ENCODE measurements at regions not wholly inside any gene's neighbourhood (a gene's known extent, or its start where the extent isn't known, plus 50 kb on each side); places are given as distances from the start of the nearest gene placed in this dataset.

DNA sequence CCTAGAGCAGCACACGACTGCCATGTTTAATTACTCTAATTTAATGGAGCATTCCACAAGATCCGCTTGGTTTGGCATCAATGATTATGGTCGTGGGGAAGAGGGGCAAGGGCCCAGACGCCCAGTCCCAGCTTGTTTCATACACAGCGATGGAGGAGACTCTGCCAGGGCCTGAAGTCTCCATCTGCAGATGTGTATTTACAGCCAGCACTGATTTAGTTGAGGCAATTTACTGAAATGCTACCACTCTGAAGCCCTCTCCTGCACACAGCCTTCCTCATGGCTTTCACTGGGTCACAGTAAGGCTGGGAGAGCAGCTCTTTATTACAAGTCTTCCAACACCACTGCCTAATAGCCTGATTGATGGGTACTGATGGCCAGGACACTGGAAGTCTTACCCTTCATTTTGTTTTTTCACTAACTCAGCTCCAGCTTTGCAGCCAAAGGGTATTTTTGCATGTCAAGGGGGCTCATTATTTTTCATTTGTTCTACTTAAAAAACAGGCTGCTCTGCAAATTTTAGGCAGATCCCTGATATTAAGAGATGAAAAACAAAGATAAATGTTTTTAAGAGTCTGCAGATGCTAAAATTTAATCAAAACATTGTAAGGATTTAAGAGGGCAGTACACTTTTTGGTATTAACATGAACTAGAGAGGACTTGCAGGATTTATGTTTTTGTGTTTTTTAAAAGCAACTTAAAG, 236.3 kb downstream of the SIPA1L2 start:
- no peak for TF ChIP-seq EP300 (conservative IDR thresholded peaks at IDR 0.05; ENCODE audit: poor library complexity, severe bottlenecking)
- no peak for TF ChIP-seq CTCF (IDR thresholded peaks at IDR 0.05; ENCODE audit: poor library complexity, severe bottlenecking)
- no peak for TF ChIP-seq TAF1 (IDR thresholded peaks at IDR 0.05; ENCODE audit: low read depth)
- TF ChIP-seq POLR2AphosphoS5 (IDR thresholded peaks at IDR 0.05) = no peak
